SK-N-SH (cell line): ENCODE measurements at regions not wholly inside any gene's neighbourhood (a gene's known extent, or its start where the extent isn't known, plus 50 kb on each side); places are given as distances from the start of the nearest gene placed in this dataset.

Experiments used
- CTCF ChIA-PET: fragments of 300-600, 350-600 bp; formaldehyde crosslinking; extraction: SDS; loops from one replicate; lab custom pipeline; 2021; lab: Yijun Ruan, JAX
- POLR2A ChIA-PET: fragments of 350-600 bp; sonication (Branson Sonifier 250); formaldehyde crosslinking; extraction: SDS; loops from one replicate; lab custom pipeline; 2020; ENCODE audit warnings: antibody characterized with exemption, inconsistent platforms; lab: Yijun Ruan, JAX
- DNase-seq: peaks from one replicate; pipeline ENCODE4 v3.0.0; 2012
- H2AFZ ChIP-seq: fragments of 200-600 bp; sonication (generic); 2 replicates; pipeline ENCODE4 v1.8.1; 2016; ENCODE audit warnings: antibody characterized with exemption, mild to moderate bottlenecking, low read depth
- H3F3A ChIP-seq: fragments of 200-600 bp; sonication (generic); replicated peaks from 2 replicates; pipeline ENCODE3; 2016; ENCODE audit warnings: antibody characterized with exemption, mild to moderate bottlenecking; ENCODE audit not compliant: insufficient read depth
- H3K27ac ChIP-seq, 2 experiments: fragments of 200-500 bp in 1 of 2; fragments of 200-600 bp in 1 of 2; sonication (Bioruptor generic) in 1 of 2; sonication (generic), shearing (Covaris generic) in 1 of 2; 2 replicates each; pipeline versions ENCODE4 v1.5.1 to v1.6.1; 2014 to 2016; ENCODE audit warnings: low read depth in 2 of 2, inconsistent platforms in 1 of 2, low read length in 1 of 2, mild to moderate bottlenecking in 1 of 2, mixed read lengths in 1 of 2
- H3K27me3 ChIP-seq: fragments of 200-600 bp; sonication (generic), shearing (Covaris generic); 2 replicates; pipeline ENCODE4 v1.6.1; 2016; ENCODE audit warnings: mixed run types; ENCODE audit not compliant: insufficient read depth
- H3K36me3 ChIP-seq, 2 experiments: fragments of 200-500 bp in 1 of 2; fragments of 200-600 bp in 1 of 2; sonication (Bioruptor generic) in 1 of 2; sonication (generic) in 1 of 2; replicated peaks in 1 of 2; 2 replicates each; pipeline versions ENCODE3 to v1.5.1; 2014 to 2016; ENCODE audit warnings: low read length in 1 of 2, mild to moderate bottlenecking in 1 of 2; ENCODE audit not compliant: insufficient read depth in 2 of 2, control insufficient read depth in 1 of 2
- H3K4me1 ChIP-seq, 2 experiments: fragments of 200-500 bp in 1 of 2; fragments of 200-600 bp in 1 of 2; sonication (Bioruptor generic) in 1 of 2; sonication (generic), shearing (Covaris generic) in 1 of 2; 2 replicates each; pipeline versions ENCODE4 v1.5.1 to v1.6.1; 2014 to 2016; ENCODE audit warnings: low read depth in 1 of 2, low read length in 1 of 2, mixed run types in 1 of 2; ENCODE audit not compliant: insufficient read depth in 2 of 2, control insufficient read depth in 1 of 2
- H3K4me2 ChIP-seq: fragments of 200-600 bp; sonication (generic), shearing (Covaris generic); 2 replicates; pipeline ENCODE4 v1.6.1; 2017; ENCODE audit warnings: mixed run types
- H3K4me3 ChIP-seq, 2 experiments: fragments of 200-500 bp in 1 of 2; fragments of 200-600 bp in 1 of 2; sonication (Bioruptor generic) in 1 of 2; sonication (generic), shearing (Covaris generic) in 1 of 2; 2 replicates each; pipeline versions ENCODE4 v1.5.1 to v1.8.1; 2014 to 2016; ENCODE audit warnings: low read depth in 2 of 2, inconsistent platforms in 1 of 2, low read length in 1 of 2, mild to moderate bottlenecking in 1 of 2, mixed read lengths in 1 of 2, moderate library complexity in 1 of 2
- H3K79me2 ChIP-seq: fragments of 200-600 bp; sonication (generic); 2 replicates; pipeline ENCODE4 v1.8.1; 2017; ENCODE audit warnings: mild to moderate bottlenecking; ENCODE audit not compliant: insufficient read depth
- H3K9ac ChIP-seq: fragments of 200-600 bp; sonication (generic); 2 replicates; pipeline ENCODE4 v1.6.1; 2017; ENCODE audit warnings: mixed run types
- H3K9me2 ChIP-seq: fragments of 200-600 bp; sonication (generic); 2 replicates; pipeline ENCODE4 v1.6.1; 2017; ENCODE audit warnings: mixed run types
- H3K9me3 ChIP-seq: fragments of 200-600 bp; sonication (generic); 2 replicates; pipeline ENCODE4 v1.6.1; 2017; ENCODE audit warnings: mixed run types, mild to moderate bottlenecking, moderate library complexity
- H4K20me1 ChIP-seq: fragments of 200-600 bp; sonication (generic); 2 replicates; pipeline ENCODE4 v1.6.1; 2017; ENCODE audit warnings: mild to moderate bottlenecking, mixed run types; ENCODE audit not compliant: insufficient read depth
- CHD2 ChIP-seq: fragments of 150-350 bp; IDR thresholded peaks from 2 replicates; pipeline ENCODE4 v1.6.1; 2018; ENCODE audit warnings: low read length; ENCODE audit not compliant: partially characterized antibody
- CTCF ChIP-seq: fragments of 200-600 bp; sonication (generic); IDR thresholded peaks from 2 replicates; pipeline ENCODE4 v1.6.1; 2017; ENCODE audit warnings: antibody characterized with exemption, mild to moderate bottlenecking, moderate library complexity
- EP300 ChIP-seq, 2 experiments: IDR thresholded peaks; 2 replicates each; pipeline versions ENCODE4 v1.4.0 to v1.6.1; 2012; ENCODE audit warnings: borderline replicate concordance in 1 of 2, low read depth in 1 of 2, low read length in 1 of 2
- FOXM1 ChIP-seq: IDR thresholded peaks from 2 replicates; pipeline ENCODE4 v1.4.0; 2012; ENCODE audit warnings: low read depth, mild to moderate bottlenecking
- GABPA ChIP-seq: IDR thresholded peaks from 2 replicates; pipeline ENCODE4 v1.4.0; 2012; ENCODE audit warnings: low read depth, mild to moderate bottlenecking
- GATA2 ChIP-seq: sonication (generic); formaldehyde crosslinking; IDR thresholded peaks from 2 replicates; pipeline ENCODE4 v1.5.0; 2020; ENCODE audit warnings: mild to moderate bottlenecking, missing genetic modification reagents
- IRF3 ChIP-seq: fragments of 150-350 bp; IDR thresholded peaks from 2 replicates; pipeline ENCODE4 v1.6.1; 2016; ENCODE audit warnings: mild to moderate bottlenecking, low read depth, low read length
- JUND ChIP-seq: IDR thresholded peaks from 2 replicates; pipeline ENCODE4 v1.4.0; 2012
- MEF2A ChIP-seq: IDR thresholded peaks from 2 replicates; pipeline ENCODE4 v1.4.0; 2012; ENCODE audit warnings: low read depth, borderline replicate concordance
- MXI1 ChIP-seq: IDR thresholded peaks from 2 replicates; pipeline ENCODE4 v1.6.1; 2012; ENCODE audit warnings: mild to moderate bottlenecking, low read depth, low read length, improper control_type of control experiment
- NRF1 ChIP-seq: IDR thresholded peaks from 2 replicates; pipeline ENCODE4 v1.6.1; 2012; ENCODE audit warnings: low read depth, mild to moderate bottlenecking, low read length
- PBX3 ChIP-seq: IDR thresholded peaks from 2 replicates; pipeline ENCODE4; 2012
- POLR2AphosphoS5 ChIP-seq: IDR thresholded peaks from 2 replicates; pipeline ENCODE4 v1.6.1; 2012; ENCODE audit warnings: low read depth, low read length
- RCOR1 ChIP-seq: fragments of 150-350 bp; IDR thresholded peaks from 2 replicates; pipeline ENCODE4 v1.6.1; 2017; ENCODE audit warnings: antibody characterized with exemption, low read length
- REST ChIP-seq: IDR thresholded peaks from 2 replicates; pipeline ENCODE4 v1.6.1; 2012; ENCODE audit warnings: mild to moderate bottlenecking, low read depth, low read length, moderate library complexity
- RFX5 ChIP-seq: IDR thresholded peaks from 2 replicates; pipeline ENCODE4 v1.6.1; 2012; ENCODE audit warnings: mild to moderate bottlenecking, improper control_type of control experiment, low read length
- SIN3A ChIP-seq: IDR thresholded peaks from 2 replicates; pipeline ENCODE4 v1.6.1; 2012; ENCODE audit warnings: low read depth, mild to moderate bottlenecking, low read length, moderate library complexity, borderline replicate concordance
- SMC3 ChIP-seq: IDR thresholded peaks from 2 replicates; pipeline ENCODE4 v1.6.1; 2012; ENCODE audit warnings: low read depth, low read length, improper control_type of control experiment
- TAF1 ChIP-seq: IDR thresholded peaks from 2 replicates; pipeline ENCODE4 v1.6.1; 2012; ENCODE audit warnings: low read depth, mild to moderate bottlenecking, low read length, moderate library complexity, borderline replicate concordance
- TCF12 ChIP-seq: IDR thresholded peaks from 2 replicates; pipeline ENCODE4 v1.4.0; 2012
- USF1 ChIP-seq: IDR thresholded peaks from 2 replicates; pipeline ENCODE4 v1.4.0; 2012; ENCODE audit warnings: low read depth, borderline replicate concordance
- YY1 ChIP-seq: IDR thresholded peaks from 2 replicates; pipeline ENCODE4 v1.4.0; 2012; ENCODE audit warnings: low read depth, mild to moderate bottlenecking
- WGBS: methylation state at CpG from one replicate; pipeline ENCODE4 v1.1.6; 2017; ENCODE audit warnings: low lambda C conversion rate; 5-methylcytosine and 5-hydroxymethylcytosine counted together

GRCh38 chr7:25543210-25543609 is 314.9 kb upstream of the NPVF start (continued):
- TF ChIP-seq USF1, result no peak
- no peak for TF ChIP-seq GABPA
- no peak for TF ChIP-seq NRF1
- no peak for TF ChIP-seq CTCF
- TF ChIP-seq MXI1, result no peak
- no peak for TF ChIP-seq TAF1
- no peak for TF ChIP-seq POLR2AphosphoS5
- no peak for TF ChIP-seq SIN3A
- no peak for TF ChIP-seq YY1
- TF ChIP-seq JUND, result no peak

GRCh38 chr7:25543798-25544197 is 315.5 kb upstream of the NPVF start:
- Histone ChIP-seq H3F3A (no peaks in the 10 kb centered on the region), H2AFZ (no peak overlapping the region), H3K9me2 (no peaks in the 10 kb centered on the region), H3K36me3 (no peaks in the 10 kb centered on the region), H4K20me1 (no peaks in the 10 kb centered on the region), H3K4me3 (no peak overlapping the region), H3K4me2 (no peak overlapping the region), H3K27me3 (no peaks in the 10 kb centered on the region), H3K9ac (no peak overlapping the region), H3K4me1 (peaks cover 0 to 15% of the 10 kb centered on the region in 2 experiments; a peak in 1 of 4 replicates), H3K79me2 (no peaks in the 10 kb centered on the region), H3K9me3 (no peaks in the 10 kb centered on the region), H3K27ac (no peak overlapping the region)
- WGBS, result 30% methylated on average over 2 of the region's 2 CpGs
- ChIA-PET POLR2A (no interaction called here), CTCF (interaction anchor here (1.0 to 11.7 kb wide), 5 partner anchors 13 to 311 kb away, joined by 3 to 110 read pairs (median 9); no protein-coding TSS in a partner anchor)
- DNase-seq, result no peak
- no peak for TF ChIP-seq RCOR1
- no peak for TF ChIP-seq MXI1
- no peak for TF ChIP-seq GATA2 (CRISPR knock-in tag)
- TF ChIP-seq YY1, result no peak
- TF ChIP-seq PBX3, result no peak
- no peak for TF ChIP-seq USF1
- no peak for TF ChIP-seq RFX5
- no peak for TF ChIP-seq IRF3
- no peak for TF ChIP-seq MEF2A
- no peak for TF ChIP-seq CHD2
- no peak for TF ChIP-seq TCF12
- no peak for TF ChIP-seq EP300 (IDR thresholded peaks at IDR 0.05; ENCODE audit: borderline replicate concordance in 1 of 2, low read depth in 1 of 2, low read length in 1 of 2)
- no peak for TF ChIP-seq SMC3
- TF ChIP-seq FOXM1, result no peak
- TF ChIP-seq NRF1, result no peak
- no peak for TF ChIP-seq REST
- TF ChIP-seq TAF1, result no peak
